A549 (cell line): ENCODE measurements at regions not wholly inside any gene's neighbourhood (a gene's known extent, or its start where the extent isn't known, plus 50 kb on each side); places are given as distances from the start of the nearest gene placed in this dataset.

ENCODE experiments used
- CTCF ChIP-seq: fragments of >200 bp; sonication (Bioruptor Twin); formaldehyde crosslinking; IDR thresholded peaks from 3 replicates; pipeline ENCODE4 v1.5.1; 2016
- MAZ ChIP-seq: fragments of 150-350 bp; IDR thresholded peaks from 2 replicates; pipeline ENCODE4 v1.6.1; 2014; ENCODE audit warnings: antibody characterized with exemption, low read depth, low read length, borderline replicate concordance
- SREBF2 ChIP-seq: fragments of 450-650 bp; IDR thresholded peaks from 2 replicates; pipeline ENCODE4 v1.6.1; 2014; ENCODE audit warnings: mild to moderate bottlenecking, moderate library complexity

GRCh38 chrX:38877366-38877765, 76.1 kb downstream of the MID1IP1 start:
- TF ChIP-seq CTCF (no peak), MAZ (no peak), SREBF2 (no peak)
